HEK293 (cell line): ENCODE measurements at regions not wholly inside any gene's neighbourhood (a gene's known extent, or its start where the extent isn't known, plus 50 kb on each side); places are given as distances from the start of the nearest gene placed in this dataset.

Experiments used
- ZNF335 ChIP-seq: fragments of 450-650 bp; formaldehyde crosslinking; conservative IDR thresholded peaks from 2 replicates; pipeline ENCODE4 v1.5.1; 2016; ENCODE audit warnings: missing biosample characterization, missing genetic modification characterization
- ZNF350 ChIP-seq: fragments of 450-650 bp; formaldehyde crosslinking; IDR thresholded peaks from 2 replicates; pipeline ENCODE4 v1.5.0; 2017; ENCODE audit warnings: missing biosample characterization, mild to moderate bottlenecking, missing genetic modification characterization

GRCh38 chr5:87780831-87781760, 368.4 kb upstream of the CCNH start:
- TF ChIP-seq ZNF350 (tag by site-specific recombination) (no peak), ZNF335 (no peak; the same call in 1 of the 2 replicates)
